T-helper 1 cell treated with Interleukin-12 subunit alpha and Interleukin-12 subunit beta and Interleukin-4 antibody, amounts not matched to agents 30 ng/mL and 1 ng/mL, for 36 hours (primary cell): ENCODE measurements at regions not wholly inside any gene's neighbourhood (a gene's known extent, or its start where the extent isn't known, plus 50 kb on each side); places are given as distances from the start of the nearest gene placed in this dataset.

Experiments used
- intact Hi-C: fragments of 100-400 bp; cut with micrococcal nuclease; formaldehyde crosslinking; loops from one replicate; pipeline ENCODE4 v1.15.1; 2024

DNA sequence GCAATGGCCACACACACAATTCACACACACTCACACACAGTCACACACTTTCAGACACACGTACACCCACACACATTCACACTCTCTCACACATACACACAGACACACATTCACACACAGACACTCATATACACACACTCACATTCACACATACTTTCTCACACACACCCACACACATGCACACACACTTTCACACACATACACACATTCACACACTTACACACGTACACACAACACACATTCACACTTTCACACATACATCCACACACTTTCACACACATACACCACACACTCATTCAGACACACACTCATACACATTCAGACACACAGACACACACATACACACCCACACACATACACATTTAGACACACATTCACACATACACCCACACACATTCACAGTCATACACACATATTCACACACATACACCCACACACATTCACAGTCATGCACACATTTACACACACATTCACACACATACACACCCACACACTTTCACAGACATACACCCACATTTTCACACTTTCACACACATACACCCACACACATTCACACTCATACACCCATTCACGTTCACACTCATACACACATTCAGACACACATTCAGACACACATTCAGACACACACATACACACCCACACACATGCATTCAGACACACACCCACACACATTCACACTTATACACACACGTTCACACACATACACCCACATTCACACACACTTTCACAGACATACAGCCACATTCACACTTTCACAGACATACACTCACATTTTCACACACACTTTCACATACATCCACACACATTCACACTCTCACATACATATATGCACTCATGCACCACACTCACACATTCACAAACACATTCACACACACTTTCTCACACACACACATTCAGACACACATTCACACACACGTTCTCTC is 52.6 kb upstream of the C14orf180 start:
- intact Hi-C loops = no loop called here

- intact Hi-C loops = no loop called here
Observed at GRCh38 chr14:104527857-104528459, 51.6 kb upstream of the C14orf180 start.

DNA sequence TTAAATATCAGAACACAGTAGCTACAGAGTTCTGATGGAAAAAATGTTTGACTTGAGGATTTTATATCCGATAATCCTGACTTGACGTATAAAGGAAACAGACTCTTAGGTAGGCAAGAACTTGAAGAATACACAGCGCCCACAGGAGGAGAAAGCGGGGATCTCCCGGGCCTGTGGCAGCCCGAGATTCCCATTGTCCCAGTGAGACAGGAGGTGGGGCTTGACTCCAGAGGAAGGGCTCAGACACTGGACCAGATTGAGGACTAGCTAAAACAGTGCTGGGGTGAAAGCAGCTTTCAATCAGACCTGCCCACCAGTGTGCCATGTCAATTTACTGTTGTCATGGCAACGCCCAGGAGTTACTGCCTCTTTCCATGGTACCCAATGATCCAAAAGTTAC is 51.1 kb upstream of the C14orf180 start:
- intact Hi-C loops = no loop called here
